HEK293 (cell line): ENCODE measurements at regions not wholly inside any gene's neighbourhood (a gene's known extent, or its start where the extent isn't known, plus 50 kb on each side); places are given as distances from the start of the nearest gene placed in this dataset.

Experiments used
- CTCF ChIA-PET: fragments of 350-600 bp; formaldehyde crosslinking; extraction: SDS; loops from one replicate; lab custom pipeline; 2021; ENCODE audit warnings: antibody characterized with exemption; lab: Yijun Ruan, JAX
- POLR2A ChIA-PET: fragments of 300-600 bp; formaldehyde crosslinking; extraction: SDS; loops from one replicate; lab custom pipeline; 2020; ENCODE audit warnings: antibody characterized with exemption, inconsistent platforms; lab: Yijun Ruan, JAX
- H3K27ac ChIP-seq: fragments of 200-500 bp; sonication (Bioruptor generic); 2 replicates; pipeline ENCODE4 v1.5.1; 2014; ENCODE audit warnings: low read depth, low read length, control low read depth, inconsistent platforms; ENCODE audit errors: extremely low read depth
- H3K36me3 ChIP-seq, 2 experiments: fragments of 200-500 bp in 1 of 2; sonication (Bioruptor generic) in 1 of 2; 1 replicate in 1 of 2; 2 replicates in 1 of 2; pipeline ENCODE4 v1.5.1; 2014 to 2017; ENCODE audit warnings: inconsistent platforms in 2 of 2, low read length in 2 of 2; ENCODE audit not compliant: control insufficient read depth in 2 of 2, insufficient read depth in 1 of 2
- H3K4me1 ChIP-seq: fragments of 200-500 bp; sonication (Bioruptor generic); 2 replicates; pipeline ENCODE4 v1.5.1; 2014; ENCODE audit warnings: mild to moderate bottlenecking, low read length, inconsistent platforms; ENCODE audit not compliant: control insufficient read depth, insufficient read depth
- H3K4me3 ChIP-seq: 2 replicates; pipeline ENCODE4 v1.5.1; 2011; ENCODE audit warnings: low read depth, mild to moderate bottlenecking, control low read depth, low read length, moderate library complexity
- H3K9me3 ChIP-seq: fragments of 200-500 bp; sonication (Bioruptor generic); 2 replicates; pipeline ENCODE4 v1.5.1; 2014; ENCODE audit warnings: low read depth, low read length, inconsistent platforms; ENCODE audit not compliant: control insufficient read depth, insufficient read depth
- GLIS1 ChIP-seq: fragments of 450-650 bp; formaldehyde crosslinking; IDR thresholded peaks from 2 replicates; pipeline ENCODE4 v1.5.1; 2016; ENCODE audit warnings: missing biosample characterization, missing genetic modification characterization
- GLIS2 ChIP-seq: fragments of 450-650 bp; formaldehyde crosslinking; IDR thresholded peaks from 2 replicates; pipeline ENCODE4 v1.5.1; 2016; ENCODE audit warnings: missing biosample characterization, missing genetic modification characterization
- SP3 ChIP-seq: fragments of 450-650 bp; formaldehyde crosslinking; IDR thresholded peaks from 2 replicates; pipeline ENCODE4 v1.5.1; 2016; ENCODE audit warnings: missing biosample characterization, missing genetic modification characterization
- ZBTB17 ChIP-seq: fragments of 450-650 bp; formaldehyde crosslinking; IDR thresholded peaks from 2 replicates; pipeline ENCODE4 v1.5.1; 2016; ENCODE audit warnings: missing biosample characterization, missing genetic modification characterization
- ZBTB21 ChIP-seq: fragments of 450-650 bp; formaldehyde crosslinking; IDR thresholded peaks from 2 replicates; pipeline ENCODE4 v1.5.1; 2017; ENCODE audit warnings: missing biosample characterization, missing genetic modification characterization
- ZEB2 ChIP-seq: fragments of 450-650 bp; formaldehyde crosslinking; IDR thresholded peaks from 2 replicates; pipeline ENCODE4 v1.5.1; 2016; ENCODE audit warnings: missing biosample characterization, missing genetic modification characterization
- ZIC2 ChIP-seq: fragments of 450-650 bp; formaldehyde crosslinking; IDR thresholded peaks from 2 replicates; pipeline ENCODE4 v1.5.1; 2016; ENCODE audit warnings: missing biosample characterization, missing genetic modification characterization
- ZNF132 ChIP-seq: fragments of 450-650 bp; formaldehyde crosslinking; IDR thresholded peaks from 2 replicates; pipeline ENCODE4 v1.5.1; 2017; ENCODE audit warnings: missing biosample characterization, missing genetic modification characterization, borderline replicate concordance
- ZNF146 ChIP-seq: fragments of 450-650 bp; formaldehyde crosslinking; IDR thresholded peaks from 2 replicates; pipeline ENCODE4 v1.5.1; 2016; ENCODE audit warnings: missing biosample characterization, missing genetic modification characterization
- ZNF174 ChIP-seq: fragments of 450-650 bp; formaldehyde crosslinking; IDR thresholded peaks from 2 replicates; pipeline ENCODE4 v1.5.0; 2017; ENCODE audit warnings: missing biosample characterization, mild to moderate bottlenecking, missing genetic modification characterization
- ZNF530 ChIP-seq: fragments of 450-650 bp; formaldehyde crosslinking; IDR thresholded peaks from 2 replicates; pipeline ENCODE4 v1.5.1; 2016; ENCODE audit warnings: low read depth, missing biosample characterization, missing genetic modification characterization
- ZNF560 ChIP-seq: fragments of 450-650 bp; formaldehyde crosslinking; IDR thresholded peaks from 2 replicates; pipeline ENCODE4 v1.5.1; 2017; ENCODE audit warnings: missing biosample characterization, missing genetic modification characterization, borderline replicate concordance
- ZNF658 ChIP-seq: fragments of 450-650 bp; formaldehyde crosslinking; IDR thresholded peaks from 2 replicates; pipeline ENCODE4; 2016; ENCODE audit warnings: missing biosample characterization, missing genetic modification characterization
- ZNF792 ChIP-seq: fragments of 450-650 bp; formaldehyde crosslinking; IDR thresholded peaks from 2 replicates; pipeline ENCODE4 v1.5.1; 2016; ENCODE audit warnings: missing biosample characterization, missing genetic modification characterization
- ZNF843 ChIP-seq: fragments of 450-650 bp; formaldehyde crosslinking; IDR thresholded peaks from 2 replicates; pipeline ENCODE4 v1.5.1; 2016; ENCODE audit warnings: missing biosample characterization, missing genetic modification characterization
- ZXDB ChIP-seq: fragments of 450-650 bp; formaldehyde crosslinking; IDR thresholded peaks from 2 replicates; pipeline ENCODE4 v1.5.1; 2016; ENCODE audit warnings: missing biosample characterization, missing genetic modification characterization
- TF ChIP-seq, protein P1 (sequence below): fragments of 450-650 bp; formaldehyde crosslinking; IDR thresholded peaks from 2 replicates; pipeline ENCODE4 v1.5.1; 2016; ENCODE audit warnings: missing biosample characterization, missing genetic modification characterization
- TF ChIP-seq, protein P2 (sequence below): fragments of 450-650 bp; formaldehyde crosslinking; conservative IDR thresholded peaks from 2 replicates; pipeline ENCODE4 v1.5.1; 2016; ENCODE audit warnings: low read depth, missing biosample characterization, missing genetic modification characterization
- TF ChIP-seq, protein P3 (sequence below): fragments of 450-650 bp; formaldehyde crosslinking; conservative IDR thresholded peaks from 2 replicates; pipeline ENCODE4 v1.5.1; 2016; ENCODE audit warnings: low read depth, missing biosample characterization, missing genetic modification characterization

DNA sequence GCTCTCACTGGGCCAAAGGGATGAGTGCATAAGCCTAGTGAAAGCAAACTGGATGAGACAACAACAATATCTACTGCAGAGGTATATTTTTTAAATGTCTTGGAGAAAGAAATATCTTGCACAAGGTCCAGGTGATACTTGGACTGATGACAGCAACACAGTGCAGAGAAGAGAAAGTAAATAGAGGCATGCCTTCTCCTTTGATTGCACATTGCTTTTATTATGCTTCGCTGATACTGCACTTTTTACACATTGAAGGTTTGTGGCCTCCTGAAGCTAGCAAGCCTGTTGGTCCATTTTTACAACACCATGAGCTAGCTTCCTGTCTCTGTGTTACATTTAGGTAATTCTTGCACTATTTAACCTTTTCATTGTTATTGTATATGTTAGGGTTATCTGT lies 189.0 kb upstream of the NDST3 start:
- H3K36me3 ChIP-seq: no peaks in the 10 kb centered on the region
- no peak overlapping the region for H3K27ac ChIP-seq
- CTCF ChIA-PET: interaction anchor here (1.1 kb wide), 1 partner anchor 16 kb away, joined by 3 read pairs; no protein-coding TSS in a partner anchor
- POLR2A ChIA-PET: no interaction called here
- TF ChIP-seq ZBTB17 (tag by site-specific recombination) (no peak), ZNF530 (tag by site-specific recombination) (no peak)
- H3K4me1 ChIP-seq: no peaks in the 10 kb centered on the region
- no peaks in the 10 kb centered on the region for H3K9me3 ChIP-seq
- H3K4me3 ChIP-seq: no peak overlapping the region

DNA sequence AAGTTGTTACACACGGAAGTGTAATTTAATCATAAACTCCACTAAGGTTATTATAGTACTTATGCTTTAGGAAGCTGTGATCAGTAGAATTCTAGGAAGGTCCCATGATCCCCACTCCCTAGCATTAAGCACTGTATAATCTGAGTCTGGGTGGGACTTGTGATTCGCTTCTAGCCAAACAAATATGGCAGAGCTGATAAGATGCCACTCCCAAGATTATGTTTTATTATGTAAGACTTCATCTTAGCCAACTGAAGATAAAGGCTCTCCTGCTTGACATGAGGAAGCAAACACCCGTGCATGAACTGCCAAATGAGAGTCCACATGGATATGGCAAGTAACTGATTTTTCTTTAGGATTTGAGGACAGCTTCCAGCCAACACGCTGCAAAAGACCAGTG lies 186.4 kb upstream of the NDST3 start:
- no peaks in the 10 kb centered on the region for H3K9me3 ChIP-seq
- no peaks in the 10 kb centered on the region for H3K36me3 ChIP-seq
- POLR2A ChIA-PET: no interaction called here
- H3K4me1 ChIP-seq: no peaks in the 10 kb centered on the region
- H3K4me3 ChIP-seq: no peak overlapping the region
- no peak overlapping the region for H3K27ac ChIP-seq
- TF ChIP-seq ZNF658 (tag by site-specific recombination) (no peak), ZNF146 (tag by site-specific recombination) (no peak), ZNF174 (tag by site-specific recombination) (no peak), ZNF843 (tag by site-specific recombination) (no peak)
- CTCF ChIA-PET: no interaction called here

DNA sequence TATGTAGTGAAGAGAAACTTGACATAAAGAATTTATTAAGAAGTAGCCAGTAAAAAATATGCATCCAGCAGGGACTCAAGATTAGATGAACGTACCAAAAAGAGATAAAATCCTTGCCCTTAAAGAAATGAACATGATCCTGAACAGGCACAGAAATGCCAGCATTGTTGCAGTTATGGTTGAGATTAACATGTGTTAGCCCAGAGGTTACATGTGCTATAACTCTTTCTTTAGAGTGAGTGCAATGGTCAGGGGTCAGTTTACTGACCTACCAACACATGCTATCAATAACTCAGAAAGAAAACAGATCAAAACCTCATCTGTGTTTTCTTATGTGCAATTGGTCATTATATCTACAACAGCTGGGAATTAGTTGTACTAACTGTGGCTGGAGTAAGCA lies 166.1 kb upstream of the NDST3 start:
- no peaks in the 10 kb centered on the region for H3K4me1 ChIP-seq
- TF ChIP-seq GLIS2 (tag by site-specific recombination) (no peak), ZNF560 (tag by site-specific recombination) (no peak)
- no peaks in the 10 kb centered on the region for H3K36me3 ChIP-seq
- no peak overlapping the region for H3K27ac ChIP-seq
- ChIA-PET CTCF (no interaction called here), POLR2A (no interaction called here)
- H3K9me3 ChIP-seq: no peaks in the 10 kb centered on the region
- no peak overlapping the region for H3K4me3 ChIP-seq

DNA sequence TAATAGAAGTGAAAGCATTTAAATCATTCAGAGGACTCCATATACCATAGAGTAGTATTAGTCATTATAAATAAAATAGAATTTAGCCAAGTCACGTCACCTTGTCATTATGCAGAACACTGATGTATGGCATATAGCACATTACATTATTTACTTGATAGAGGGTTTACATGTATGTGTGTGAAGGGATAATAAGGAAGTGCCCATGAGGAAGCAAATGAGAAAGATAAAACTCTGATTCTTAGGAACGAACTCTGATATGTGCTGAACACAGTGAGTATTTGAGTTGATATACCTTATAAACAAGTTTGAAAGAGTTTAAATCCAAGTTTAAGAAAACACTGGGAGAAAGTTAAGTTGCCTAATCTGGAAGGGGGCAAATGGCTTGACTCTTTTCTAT lies 160.5 kb upstream of the NDST3 start:
- H3K4me3 ChIP-seq: no peak overlapping the region
- ChIA-PET CTCF (no interaction called here), POLR2A (no interaction called here)
- no peak overlapping the region for H3K27ac ChIP-seq
- H3K4me1 ChIP-seq: no peaks in the 10 kb centered on the region
- H3K9me3 ChIP-seq: no peaks in the 10 kb centered on the region
- H3K36me3 ChIP-seq: no peaks in the 10 kb centered on the region
- TF ChIP-seq ZNF132 (tag by site-specific recombination): no peak
- TF ChIP-seq GLIS1: no peak
- no peak for TF ChIP-seq ZBTB21
- TF ChIP-seq SP3 (tag by site-specific recombination): no peak
- TF ChIP-seq ZXDB (tag by site-specific recombination): no peak
- TF ChIP-seq, protein P1, sequence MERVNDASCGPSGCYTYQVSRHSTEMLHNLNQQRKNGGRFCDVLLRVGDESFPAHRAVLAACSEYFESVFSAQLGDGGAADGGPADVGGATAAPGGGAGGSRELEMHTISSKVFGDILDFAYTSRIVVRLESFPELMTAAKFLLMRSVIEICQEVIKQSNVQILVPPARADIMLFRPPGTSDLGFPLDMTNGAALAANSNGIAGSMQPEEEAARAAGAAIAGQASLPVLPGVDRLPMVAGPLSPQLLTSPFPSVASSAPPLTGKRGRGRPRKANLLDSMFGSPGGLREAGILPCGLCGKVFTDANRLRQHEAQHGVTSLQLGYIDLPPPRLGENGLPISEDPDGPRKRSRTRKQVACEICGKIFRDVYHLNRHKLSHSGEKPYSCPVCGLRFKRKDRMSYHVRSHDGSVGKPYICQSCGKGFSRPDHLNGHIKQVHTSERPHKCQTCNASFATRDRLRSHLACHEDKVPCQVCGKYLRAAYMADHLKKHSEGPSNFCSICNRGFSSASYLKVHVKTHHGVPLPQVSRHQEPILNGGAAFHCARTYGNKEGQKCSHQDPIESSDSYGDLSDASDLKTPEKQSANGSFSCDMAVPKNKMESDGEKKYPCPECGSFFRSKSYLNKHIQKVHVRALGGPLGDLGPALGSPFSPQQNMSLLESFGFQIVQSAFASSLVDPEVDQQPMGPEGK (tag by site-specific recombination): no peak
- TF ChIP-seq ZEB2: no peak
- TF ChIP-seq ZIC2 (tag by site-specific recombination): no peak
- TF ChIP-seq, protein P2, sequence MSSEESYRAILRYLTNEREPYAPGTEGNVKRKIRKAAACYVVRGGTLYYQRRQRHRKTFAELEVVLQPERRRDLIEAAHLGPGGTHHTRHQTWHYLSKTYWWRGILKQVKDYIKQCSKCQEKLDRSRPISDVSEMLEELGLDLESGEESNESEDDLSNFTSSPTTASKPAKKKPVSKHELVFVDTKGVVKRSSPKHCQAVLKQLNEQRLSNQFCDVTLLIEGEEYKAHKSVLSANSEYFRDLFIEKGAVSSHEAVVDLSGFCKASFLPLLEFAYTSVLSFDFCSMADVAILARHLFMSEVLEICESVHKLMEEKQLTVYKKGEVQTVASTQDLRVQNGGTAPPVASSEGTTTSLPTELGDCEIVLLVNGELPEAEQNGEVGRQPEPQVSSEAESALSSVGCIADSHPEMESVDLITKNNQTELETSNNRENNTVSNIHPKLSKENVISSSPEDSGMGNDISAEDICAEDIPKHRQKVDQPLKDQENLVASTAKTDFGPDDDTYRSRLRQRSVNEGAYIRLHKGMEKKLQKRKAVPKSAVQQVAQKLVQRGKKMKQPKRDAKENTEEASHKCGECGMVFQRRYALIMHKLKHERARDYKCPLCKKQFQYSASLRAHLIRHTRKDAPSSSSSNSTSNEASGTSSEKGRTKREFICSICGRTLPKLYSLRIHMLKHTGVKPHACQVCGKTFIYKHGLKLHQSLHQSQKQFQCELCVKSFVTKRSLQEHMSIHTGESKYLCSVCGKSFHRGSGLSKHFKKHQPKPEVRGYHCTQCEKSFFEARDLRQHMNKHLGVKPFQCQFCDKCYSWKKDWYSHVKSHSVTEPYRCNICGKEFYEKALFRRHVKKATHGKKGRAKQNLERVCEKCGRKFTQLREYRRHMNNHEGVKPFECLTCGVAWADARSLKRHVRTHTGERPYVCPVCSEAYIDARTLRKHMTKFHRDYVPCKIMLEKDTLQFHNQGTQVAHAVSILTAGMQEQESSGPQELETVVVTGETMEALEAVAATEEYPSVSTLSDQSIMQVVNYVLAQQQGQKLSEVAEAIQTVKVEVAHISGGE (tag by site-specific recombination): no peak
- TF ChIP-seq ZNF792 (tag by site-specific recombination): no peak
- TF ChIP-seq, protein P3, sequence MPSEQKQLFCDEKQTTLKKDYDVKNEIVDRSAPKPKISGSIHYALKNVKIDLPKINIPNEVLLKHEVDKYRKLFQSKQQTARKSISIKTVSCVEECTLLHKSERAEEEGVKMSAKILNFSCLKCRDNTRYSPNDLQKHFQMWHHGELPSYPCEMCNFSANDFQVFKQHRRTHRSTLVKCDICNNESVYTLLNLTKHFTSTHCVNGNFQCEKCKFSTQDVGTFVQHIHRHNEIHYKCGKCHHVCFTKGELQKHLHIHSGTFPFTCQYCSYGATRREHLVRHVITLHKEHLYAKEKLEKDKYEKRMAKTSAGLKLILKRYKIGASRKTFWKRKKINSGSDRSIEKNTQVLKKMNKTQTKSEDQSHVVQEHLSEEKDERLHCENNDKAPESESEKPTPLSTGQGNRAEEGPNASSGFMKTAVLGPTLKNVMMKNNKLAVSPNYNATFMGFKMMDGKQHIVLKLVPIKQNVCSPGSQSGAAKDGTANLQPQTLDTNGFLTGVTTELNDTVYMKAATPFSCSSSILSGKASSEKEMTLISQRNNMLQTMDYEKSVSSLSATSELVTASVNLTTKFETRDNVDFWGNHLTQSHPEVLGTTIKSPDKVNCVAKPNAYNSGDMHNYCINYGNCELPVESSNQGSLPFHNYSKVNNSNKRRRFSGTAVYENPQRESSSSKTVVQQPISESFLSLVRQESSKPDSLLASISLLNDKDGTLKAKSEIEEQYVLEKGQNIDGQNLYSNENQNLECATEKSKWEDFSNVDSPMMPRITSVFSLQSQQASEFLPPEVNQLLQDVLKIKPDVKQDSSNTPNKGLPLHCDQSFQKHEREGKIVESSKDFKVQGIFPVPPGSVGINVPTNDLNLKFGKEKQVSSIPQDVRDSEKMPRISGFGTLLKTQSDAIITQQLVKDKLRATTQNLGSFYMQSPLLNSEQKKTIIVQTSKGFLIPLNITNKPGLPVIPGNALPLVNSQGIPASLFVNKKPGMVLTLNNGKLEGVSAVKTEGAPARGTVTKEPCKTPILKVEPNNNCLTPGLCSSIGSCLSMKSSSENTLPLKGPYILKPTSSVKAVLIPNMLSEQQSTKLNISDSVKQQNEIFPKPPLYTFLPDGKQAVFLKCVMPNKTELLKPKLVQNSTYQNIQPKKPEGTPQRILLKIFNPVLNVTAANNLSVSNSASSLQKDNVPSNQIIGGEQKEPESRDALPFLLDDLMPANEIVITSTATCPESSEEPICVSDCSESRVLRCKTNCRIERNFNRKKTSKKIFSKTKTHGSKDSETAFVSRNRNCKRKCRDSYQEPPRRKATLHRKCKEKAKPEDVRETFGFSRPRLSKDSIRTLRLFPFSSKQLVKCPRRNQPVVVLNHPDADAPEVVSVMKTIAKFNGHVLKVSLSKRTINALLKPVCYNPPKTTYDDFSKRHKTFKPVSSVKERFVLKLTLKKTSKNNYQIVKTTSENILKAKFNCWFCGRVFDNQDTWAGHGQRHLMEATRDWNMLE (tag by site-specific recombination): no peak
